ENCODE measurements at regions not wholly inside any gene's neighbourhood (a gene's known extent, or its start where the extent isn't known, plus 50 kb on each side); places are given as distances from the start of the nearest gene placed in this dataset.

- TF ChIP-seq, protein P1, sequence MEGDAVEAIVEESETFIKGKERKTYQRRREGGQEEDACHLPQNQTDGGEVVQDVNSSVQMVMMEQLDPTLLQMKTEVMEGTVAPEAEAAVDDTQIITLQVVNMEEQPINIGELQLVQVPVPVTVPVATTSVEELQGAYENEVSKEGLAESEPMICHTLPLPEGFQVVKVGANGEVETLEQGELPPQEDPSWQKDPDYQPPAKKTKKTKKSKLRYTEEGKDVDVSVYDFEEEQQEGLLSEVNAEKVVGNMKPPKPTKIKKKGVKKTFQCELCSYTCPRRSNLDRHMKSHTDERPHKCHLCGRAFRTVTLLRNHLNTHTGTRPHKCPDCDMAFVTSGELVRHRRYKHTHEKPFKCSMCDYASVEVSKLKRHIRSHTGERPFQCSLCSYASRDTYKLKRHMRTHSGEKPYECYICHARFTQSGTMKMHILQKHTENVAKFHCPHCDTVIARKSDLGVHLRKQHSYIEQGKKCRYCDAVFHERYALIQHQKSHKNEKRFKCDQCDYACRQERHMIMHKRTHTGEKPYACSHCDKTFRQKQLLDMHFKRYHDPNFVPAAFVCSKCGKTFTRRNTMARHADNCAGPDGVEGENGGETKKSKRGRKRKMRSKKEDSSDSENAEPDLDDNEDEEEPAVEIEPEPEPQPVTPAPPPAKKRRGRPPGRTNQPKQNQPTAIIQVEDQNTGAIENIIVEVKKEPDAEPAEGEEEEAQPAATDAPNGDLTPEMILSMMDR (IDR thresholded peaks at IDR 0.05 in 4 of 5, conservative IDR thresholded peaks at IDR 0.05 in 1 of 5): no peak
- TF ChIP-seq POLR2A (IDR thresholded peaks at IDR 0.05): no peak
These were observed 249.1 kb upstream of the TMEFF2 start for GRCh38 chr2:192443831-192444230.
